Testis (tissue), 2 donors: ENCODE measurements at regions not wholly inside any gene's neighbourhood (a gene's known extent, or its start where the extent isn't known, plus 50 kb on each side); places are given as distances from the start of the nearest gene placed in this dataset.

Experiments
- CTCF ChIP-seq, 3 experiments: fragments of 450-650 bp in 2 of 3; fragments of 200-600 bp in 1 of 3; sonication (generic) in 1 of 3; IDR thresholded peaks; one replicate each; pipeline ENCODE4 v1.5.1; 2016 to 2019; ENCODE audit warnings: antibody characterized with exemption in 3 of 3, mild to moderate bottlenecking in 2 of 3, moderate library complexity in 1 of 3
- POLR2A ChIP-seq: fragments of 450-650 bp; IDR thresholded peaks from one replicate; pipeline ENCODE4 v1.6.1; 2017; ENCODE audit warnings: antibody characterized with exemption, mild to moderate bottlenecking, moderate library complexity

GRCh38 chr6:85798931-85799652 is 156.4 kb upstream of the SYNCRIP start:
- TF ChIP-seq CTCF (IDR thresholded peaks at IDR 0.05) (no peak), POLR2A (no peak)
